ENCODE measurements at regions not wholly inside any gene's neighbourhood (a gene's known extent, or its start where the extent isn't known, plus 50 kb on each side); places are given as distances from the start of the nearest gene placed in this dataset.

DNA sequence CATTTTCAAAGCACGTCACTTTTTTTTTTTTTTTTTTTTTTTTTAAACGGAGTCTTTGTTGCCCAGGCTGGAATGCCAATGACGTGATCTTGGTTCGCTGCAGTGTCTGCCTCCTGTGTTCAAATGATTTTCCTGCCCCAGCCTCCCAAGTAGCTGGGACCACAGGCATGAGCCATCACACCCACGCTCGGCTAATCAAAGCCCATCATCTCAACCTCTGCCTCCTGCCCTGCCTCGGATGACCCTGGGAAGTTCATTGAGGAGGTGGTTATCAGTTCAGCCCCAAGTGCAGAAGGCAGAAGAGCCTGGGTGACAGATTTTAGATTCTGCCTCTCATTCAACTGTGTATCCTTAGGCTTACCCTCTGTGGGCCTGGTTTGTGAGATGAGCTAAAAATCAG, 484.9 kb upstream of the EEF2KMT start:
- no peak for TF ChIP-seq POLR2A (IDR thresholded peaks at IDR 0.05)
- TF ChIP-seq, protein P1, sequence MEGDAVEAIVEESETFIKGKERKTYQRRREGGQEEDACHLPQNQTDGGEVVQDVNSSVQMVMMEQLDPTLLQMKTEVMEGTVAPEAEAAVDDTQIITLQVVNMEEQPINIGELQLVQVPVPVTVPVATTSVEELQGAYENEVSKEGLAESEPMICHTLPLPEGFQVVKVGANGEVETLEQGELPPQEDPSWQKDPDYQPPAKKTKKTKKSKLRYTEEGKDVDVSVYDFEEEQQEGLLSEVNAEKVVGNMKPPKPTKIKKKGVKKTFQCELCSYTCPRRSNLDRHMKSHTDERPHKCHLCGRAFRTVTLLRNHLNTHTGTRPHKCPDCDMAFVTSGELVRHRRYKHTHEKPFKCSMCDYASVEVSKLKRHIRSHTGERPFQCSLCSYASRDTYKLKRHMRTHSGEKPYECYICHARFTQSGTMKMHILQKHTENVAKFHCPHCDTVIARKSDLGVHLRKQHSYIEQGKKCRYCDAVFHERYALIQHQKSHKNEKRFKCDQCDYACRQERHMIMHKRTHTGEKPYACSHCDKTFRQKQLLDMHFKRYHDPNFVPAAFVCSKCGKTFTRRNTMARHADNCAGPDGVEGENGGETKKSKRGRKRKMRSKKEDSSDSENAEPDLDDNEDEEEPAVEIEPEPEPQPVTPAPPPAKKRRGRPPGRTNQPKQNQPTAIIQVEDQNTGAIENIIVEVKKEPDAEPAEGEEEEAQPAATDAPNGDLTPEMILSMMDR (IDR thresholded peaks at IDR 0.05): no peak

Measured in uterus (tissue), 2 donors.